Liver (tissue), 3 donors: ENCODE measurements at regions not wholly inside any gene's neighbourhood (a gene's known extent, or its start where the extent isn't known, plus 50 kb on each side); places are given as distances from the start of the nearest gene placed in this dataset.

ENCODE experiments used
- ATF3 ChIP-seq: IDR thresholded peaks from 2 replicates; pipeline ENCODE4 v1.6.1; 2016; ENCODE audit warnings: antibody characterized with exemption
- EGR1 ChIP-seq, 2 donors: IDR thresholded peaks; 2 replicates each; pipeline ENCODE4 v1.6.1; 2016 to 2018; ENCODE audit warnings: antibody characterized with exemption in 2 of 2, low read depth in 2 of 2
- MAX ChIP-seq: IDR thresholded peaks from 2 replicates; pipeline ENCODE4 v1.6.1; 2016; ENCODE audit warnings: antibody characterized with exemption
- RAD21 ChIP-seq, 2 donors: IDR thresholded peaks; 2 replicates each; pipeline ENCODE4 v1.6.1; 2016; ENCODE audit warnings: antibody characterized with exemption in 2 of 2, mild to moderate bottlenecking in 2 of 2
- YY1 ChIP-seq: IDR thresholded peaks from 2 replicates; pipeline ENCODE4 v1.6.1; 2016; ENCODE audit warnings: antibody characterized with exemption, mild to moderate bottlenecking
- TF ChIP-seq, protein P1 (sequence below): fragments of 150-350 bp; IDR thresholded peaks from 2 replicates; pipeline ENCODE4 v1.5.1; 2017; ENCODE audit warnings: improper control_type of control experiment, low read depth, low read length; ENCODE audit not compliant: missing input control
- TF ChIP-seq, protein P2 (sequence below): IDR thresholded peaks from 2 replicates; pipeline ENCODE4 v1.6.1; 2016; ENCODE audit warnings: antibody characterized with exemption, mild to moderate bottlenecking
- donor health status: healthy.
- donor health status: healthy.

- TF ChIP-seq, protein P1, sequence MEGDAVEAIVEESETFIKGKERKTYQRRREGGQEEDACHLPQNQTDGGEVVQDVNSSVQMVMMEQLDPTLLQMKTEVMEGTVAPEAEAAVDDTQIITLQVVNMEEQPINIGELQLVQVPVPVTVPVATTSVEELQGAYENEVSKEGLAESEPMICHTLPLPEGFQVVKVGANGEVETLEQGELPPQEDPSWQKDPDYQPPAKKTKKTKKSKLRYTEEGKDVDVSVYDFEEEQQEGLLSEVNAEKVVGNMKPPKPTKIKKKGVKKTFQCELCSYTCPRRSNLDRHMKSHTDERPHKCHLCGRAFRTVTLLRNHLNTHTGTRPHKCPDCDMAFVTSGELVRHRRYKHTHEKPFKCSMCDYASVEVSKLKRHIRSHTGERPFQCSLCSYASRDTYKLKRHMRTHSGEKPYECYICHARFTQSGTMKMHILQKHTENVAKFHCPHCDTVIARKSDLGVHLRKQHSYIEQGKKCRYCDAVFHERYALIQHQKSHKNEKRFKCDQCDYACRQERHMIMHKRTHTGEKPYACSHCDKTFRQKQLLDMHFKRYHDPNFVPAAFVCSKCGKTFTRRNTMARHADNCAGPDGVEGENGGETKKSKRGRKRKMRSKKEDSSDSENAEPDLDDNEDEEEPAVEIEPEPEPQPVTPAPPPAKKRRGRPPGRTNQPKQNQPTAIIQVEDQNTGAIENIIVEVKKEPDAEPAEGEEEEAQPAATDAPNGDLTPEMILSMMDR = no peak
- TF ChIP-seq RAD21 (IDR thresholded peaks at IDR 0.05) = no peak
- TF ChIP-seq, protein P2, sequence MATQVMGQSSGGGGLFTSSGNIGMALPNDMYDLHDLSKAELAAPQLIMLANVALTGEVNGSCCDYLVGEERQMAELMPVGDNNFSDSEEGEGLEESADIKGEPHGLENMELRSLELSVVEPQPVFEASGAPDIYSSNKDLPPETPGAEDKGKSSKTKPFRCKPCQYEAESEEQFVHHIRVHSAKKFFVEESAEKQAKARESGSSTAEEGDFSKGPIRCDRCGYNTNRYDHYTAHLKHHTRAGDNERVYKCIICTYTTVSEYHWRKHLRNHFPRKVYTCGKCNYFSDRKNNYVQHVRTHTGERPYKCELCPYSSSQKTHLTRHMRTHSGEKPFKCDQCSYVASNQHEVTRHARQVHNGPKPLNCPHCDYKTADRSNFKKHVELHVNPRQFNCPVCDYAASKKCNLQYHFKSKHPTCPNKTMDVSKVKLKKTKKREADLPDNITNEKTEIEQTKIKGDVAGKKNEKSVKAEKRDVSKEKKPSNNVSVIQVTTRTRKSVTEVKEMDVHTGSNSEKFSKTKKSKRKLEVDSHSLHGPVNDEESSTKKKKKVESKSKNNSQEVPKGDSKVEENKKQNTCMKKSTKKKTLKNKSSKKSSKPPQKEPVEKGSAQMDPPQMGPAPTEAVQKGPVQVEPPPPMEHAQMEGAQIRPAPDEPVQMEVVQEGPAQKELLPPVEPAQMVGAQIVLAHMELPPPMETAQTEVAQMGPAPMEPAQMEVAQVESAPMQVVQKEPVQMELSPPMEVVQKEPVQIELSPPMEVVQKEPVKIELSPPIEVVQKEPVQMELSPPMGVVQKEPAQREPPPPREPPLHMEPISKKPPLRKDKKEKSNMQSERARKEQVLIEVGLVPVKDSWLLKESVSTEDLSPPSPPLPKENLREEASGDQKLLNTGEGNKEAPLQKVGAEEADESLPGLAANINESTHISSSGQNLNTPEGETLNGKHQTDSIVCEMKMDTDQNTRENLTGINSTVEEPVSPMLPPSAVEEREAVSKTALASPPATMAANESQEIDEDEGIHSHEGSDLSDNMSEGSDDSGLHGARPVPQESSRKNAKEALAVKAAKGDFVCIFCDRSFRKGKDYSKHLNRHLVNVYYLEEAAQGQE = no peak
- no peak for TF ChIP-seq ATF3
- no peak for TF ChIP-seq MAX
- no peak for TF ChIP-seq YY1
- TF ChIP-seq EGR1 (IDR thresholded peaks at IDR 0.05; ENCODE audit: low read depth in 2 of 2) = no peak
Observed at GRCh38 chr17:63156986-63157385, 191.0 kb downstream of the TANC2 start.
